GM21786 (cell line): ENCODE measurements at regions not wholly inside any gene's neighbourhood (a gene's known extent, or its start where the extent isn't known, plus 50 kb on each side); places are given as distances from the start of the nearest gene placed in this dataset.
"Not testable (repeated sequence)": the region's sequence is repeated elsewhere in the genome, so short reads cannot be mapped to it uniquely, and the experiment has no call there.

Source experiments
- ATAC-seq: cut with Tn5 transposase; IDR thresholded peaks from one replicate; pipeline ENCODE4 v1.9.1; 2021; ENCODE audit not compliant: unreplicated experiment

GRCh38 chrX:85543866-85544265 is 164.4 kb upstream of the POF1B start:
- ATAC-seq: no peak

GRCh38 chrX:85529141-85529540 is 149.7 kb upstream of the POF1B start:
- ATAC-seq: not testable (repeated sequence)

- no peak for ATAC-seq
Measured at GRCh38 chrX:85517994-85518718, 138.7 kb upstream of the POF1B start.

GRCh38 chrX:85516131-85516530 is 136.7 kb upstream of the POF1B start:
- ATAC-seq: no peak

- ATAC-seq: no peak
Measured at GRCh38 chrX:85506871-85507270, 127.4 kb upstream of the POF1B start.

- ATAC-seq: no peak
Measured at GRCh38 chrX:85505801-85506200, 126.3 kb upstream of the POF1B start.

- ATAC-seq: no peak
Measured at GRCh38 chrX:85504381-85504780, 124.9 kb upstream of the POF1B start.

- no peak for ATAC-seq
Measured at GRCh38 chrX:85503258-85504158, 124.0 kb upstream of the POF1B start.

- no peak for ATAC-seq
Measured at GRCh38 chrX:85501349-85501748, 121.9 kb upstream of the POF1B start.

- no peak for ATAC-seq
Measured at GRCh38 chrX:85499400-85499799, 119.9 kb upstream of the POF1B start.

- no peak for ATAC-seq
Measured at GRCh38 chrX:85493821-85494220, 114.4 kb upstream of the POF1B start.

- no peak for ATAC-seq
Measured at GRCh38 chrX:85454295-85454694, 74.8 kb upstream of the POF1B start.

GRCh38 chrX:85444613-85445012 is 65.1 kb upstream of the POF1B start:
- no peak for ATAC-seq
